ENCODE measurements at regions not wholly inside any gene's neighbourhood (a gene's known extent, or its start where the extent isn't known, plus 50 kb on each side); places are given as distances from the start of the nearest gene placed in this dataset.

- H3K4me3 ChIP-seq = no peak overlapping the region
- no peak for DNase-seq
- H3K9me3 ChIP-seq = no peaks in the 10 kb centered on the region
- no peaks in the 10 kb centered on the region for H3K27me3 ChIP-seq
- no peaks in the 10 kb centered on the region for H3K36me3 ChIP-seq
- intact Hi-C loops (cut with DNase I; ENCODE audit: low total_unique reads) (no loop called here), in situ Hi-C loops (cut with MboI; ENCODE audit: low pct_ligation_motif_present in 1 of 4, low pct_unique_long_range_greater_than_20kb in 1 of 4, low sequenced_read_pairs in 3 of 4) (no loop called here)
- no peak for TF ChIP-seq POLR2AphosphoS5 (IDR thresholded peaks at IDR 0.05)
- TF ChIP-seq POLR2A (IDR thresholded peaks at IDR 0.05) = no peak
- TF ChIP-seq EP300 (IDR thresholded peaks at IDR 0.05; ENCODE audit: low read depth) = no peak
- no peak for TF ChIP-seq CTCF (IDR thresholded peaks at IDR 0.05)
- no peaks in the 10 kb centered on the region for H3K4me1 ChIP-seq
- no peak overlapping the region for H3K27ac ChIP-seq
These were observed 392.6 kb upstream of the EPHA5 start for GRCh38 chr4:66062921-66063320.

GRCh38 chr4:66062044-66062443 lies 391.8 kb upstream of the EPHA5 start:
- WGBS, 2 donors (ENCODE audit: low coverage in 1 of 2) = 56 to 63% methylated on average over 2 of the region's 2 CpGs
- Histone ChIP-seq H3K4me3 (no peak overlapping the region), H3K4me1 (no peaks in the 10 kb centered on the region), H3K9me3 (no peaks in the 10 kb centered on the region), H3K27ac (no peak overlapping the region), H3K27me3 (no peaks in the 10 kb centered on the region), H3K36me3 (no peaks in the 10 kb centered on the region)
- TF ChIP-seq CTCF (IDR thresholded peaks at IDR 0.05) = no peak
- TF ChIP-seq POLR2A (IDR thresholded peaks at IDR 0.05) = no peak
- no peak for TF ChIP-seq EP300 (IDR thresholded peaks at IDR 0.05; ENCODE audit: low read depth)
- no peak for TF ChIP-seq POLR2AphosphoS5 (IDR thresholded peaks at IDR 0.05)
- intact Hi-C loops (cut with DNase I; ENCODE audit: low total_unique reads) = no loop called here
- no peak for DNase-seq
- in situ Hi-C loops (cut with MboI; ENCODE audit: low pct_ligation_motif_present in 1 of 4, low pct_unique_long_range_greater_than_20kb in 1 of 4, low sequenced_read_pairs in 3 of 4) = no loop called here

GRCh38 chr4:66059556-66059955 lies 389.3 kb upstream of the EPHA5 start:
- 69 to 71% methylated on average over 2 of the region's 2 CpGs for WGBS, 2 donors (ENCODE audit: low coverage in 1 of 2)
- Histone ChIP-seq H3K4me1 (no peaks in the 10 kb centered on the region), H3K27ac (no peak overlapping the region), H3K27me3 (no peaks in the 10 kb centered on the region), H3K4me3 (no peak overlapping the region), H3K9me3 (no peaks in the 10 kb centered on the region), H3K36me3 (no peaks in the 10 kb centered on the region)
- DNase-seq = no peak
- intact Hi-C loops (cut with DNase I; ENCODE audit: low total_unique reads) (no loop called here), in situ Hi-C loops (cut with MboI; ENCODE audit: low pct_ligation_motif_present in 1 of 4, low pct_unique_long_range_greater_than_20kb in 1 of 4, low sequenced_read_pairs in 3 of 4) (no loop called here)
- no peak for TF ChIP-seq POLR2AphosphoS5 (IDR thresholded peaks at IDR 0.05)
- no peak for TF ChIP-seq CTCF (IDR thresholded peaks at IDR 0.05)
- TF ChIP-seq EP300 (IDR thresholded peaks at IDR 0.05; ENCODE audit: low read depth) = no peak
- no peak for TF ChIP-seq POLR2A (IDR thresholded peaks at IDR 0.05)

- H3K27ac ChIP-seq = no peak overlapping the region
- H3K9me3 ChIP-seq = no peaks in the 10 kb centered on the region
- in situ Hi-C loops (cut with MboI; ENCODE audit: low pct_ligation_motif_present in 1 of 4, low pct_unique_long_range_greater_than_20kb in 1 of 4, low sequenced_read_pairs in 3 of 4) = no loop called here
- H3K4me1 ChIP-seq = no peaks in the 10 kb centered on the region
- no peak overlapping the region for H3K4me3 ChIP-seq
- H3K36me3 ChIP-seq = no peaks in the 10 kb centered on the region
- no peaks in the 10 kb centered on the region for H3K27me3 ChIP-seq
- TF ChIP-seq POLR2AphosphoS5 (IDR thresholded peaks at IDR 0.05) (no peak), POLR2A (IDR thresholded peaks at IDR 0.05) (no peak), EP300 (IDR thresholded peaks at IDR 0.05; ENCODE audit: low read depth) (no peak), CTCF (IDR thresholded peaks at IDR 0.05) (no peak)
- intact Hi-C loops (cut with DNase I; ENCODE audit: low total_unique reads) = no loop called here
- no peak for DNase-seq
- WGBS, 2 donors (ENCODE audit: low coverage in 1 of 2) = 27 to 43% methylated on average over 1 of the region's 1 CpG
These were observed 388.8 kb upstream of the EPHA5 start for GRCh38 chr4:66059136-66059535.
